ENCODE measurements at regions not wholly inside any gene's neighbourhood (a gene's known extent, or its start where the extent isn't known, plus 50 kb on each side); places are given as distances from the start of the nearest gene placed in this dataset.

GRCh38 chr9:32326146-32326545, 58.3 kb upstream of the ACO1 start:
- DNase-seq = no peak

GRCh38 chr9:32331240-32331639, 53.2 kb upstream of the ACO1 start:
- no peak for DNase-seq

GRCh38 chr9:32334112-32334511, 50.3 kb upstream of the ACO1 start:
- no peak for DNase-seq

Data from NCI-H526 (cell line).